Keratinocyte (primary cell): ENCODE measurements at regions not wholly inside any gene's neighbourhood (a gene's known extent, or its start where the extent isn't known, plus 50 kb on each side); places are given as distances from the start of the nearest gene placed in this dataset.

ENCODE experiments used
- DNase-seq: peaks from one replicate; pipeline ENCODE4 v3.0.0-alpha.2; 2011; ENCODE audit warnings: low read depth, missing footprints, low spot score
- FAIRE-seq: peaks from 2 replicates; lab custom pipeline; 2011; peaks lifted over from hg19 to GRCh38; lab: Jason Lieb, UNC
- H2AFZ ChIP-seq: 2 replicates; pipeline ENCODE4 v1.6.0; 2012; ENCODE audit warnings: low read length, control low read depth, inconsistent platforms; ENCODE audit not compliant: control insufficient read depth
- H3K27ac ChIP-seq: 2 replicates; pipeline ENCODE4 v1.5.1; 2011; ENCODE audit warnings: low read length; ENCODE audit not compliant: control insufficient read depth, insufficient read depth
- H3K27me3 ChIP-seq: 3 replicates; pipeline ENCODE4 v1.6.0; 2011; ENCODE audit warnings: low read length; ENCODE audit not compliant: control insufficient read depth, insufficient read depth; ENCODE audit errors: extremely low read depth
- H3K36me3 ChIP-seq, 2 experiments: 2 replicates in 1 of 2; 3 replicates in 1 of 2; pipeline ENCODE4 v1.5.1; 2011; ENCODE audit warnings: low read length in 2 of 2, mild to moderate bottlenecking in 1 of 2; ENCODE audit not compliant: control insufficient read depth in 2 of 2, insufficient read depth in 2 of 2; ENCODE audit errors: extremely low read depth in 1 of 2
- H3K4me1 ChIP-seq: 3 replicates; pipeline ENCODE4 v1.5.1; 2011; ENCODE audit warnings: low read length; ENCODE audit not compliant: control insufficient read depth, insufficient read depth; ENCODE audit errors: extremely low read depth
- H3K4me2 ChIP-seq: 3 replicates; pipeline ENCODE4 v1.6.0; 2011; ENCODE audit warnings: low read depth, low read length; ENCODE audit not compliant: control insufficient read depth, insufficient read depth; ENCODE audit errors: extremely low read depth
- H3K4me3 ChIP-seq, 3 experiments: fragments of 200-600 bp in 1 of 3; sonication (generic) in 1 of 3; 2 replicates in 2 of 3; 3 replicates in 1 of 3; pipeline ENCODE4 v1.5.1; 2011 to 2016; ENCODE audit warnings: low read length in 3 of 3, mild to moderate bottlenecking in 3 of 3, control low read depth in 2 of 3, inconsistent platforms in 1 of 3, low read depth in 1 of 3, mixed read lengths in 1 of 3, mixed run types in 1 of 3, moderate library complexity in 1 of 3; ENCODE audit not compliant: control insufficient read depth in 2 of 3, insufficient read depth in 2 of 3; ENCODE audit errors: extremely low read depth in 1 of 3
- H3K79me2 ChIP-seq: 2 replicates; pipeline ENCODE4 v1.6.0; 2012; ENCODE audit warnings: low read length; ENCODE audit not compliant: control insufficient read depth, insufficient read depth
- H3K9ac ChIP-seq: 3 replicates; pipeline ENCODE4 v1.6.0; 2011; ENCODE audit warnings: low read length; ENCODE audit not compliant: control insufficient read depth, insufficient read depth; ENCODE audit errors: extremely low read depth
- H3K9me1 ChIP-seq: 3 replicates; pipeline ENCODE4 v1.6.0; 2011; ENCODE audit warnings: low read length; ENCODE audit not compliant: control insufficient read depth, insufficient read depth; ENCODE audit errors: extremely low read depth
- H3K9me3 ChIP-seq: 2 replicates; pipeline ENCODE4 v1.5.1; 2012; ENCODE audit warnings: low read depth, low read length; ENCODE audit not compliant: control insufficient read depth
- H4K20me1 ChIP-seq: 3 replicates; pipeline ENCODE4 v1.6.0; 2011; ENCODE audit warnings: low read length; ENCODE audit not compliant: control insufficient read depth, insufficient read depth; ENCODE audit errors: extremely low read depth
- CTCF ChIP-seq, 3 experiments: IDR thresholded peaks in 1 of 3; conservative IDR thresholded peaks in 1 of 3; optimal IDR thresholded peaks in 1 of 3; 2 replicates in 2 of 3; 3 replicates in 1 of 3; pipeline versions ENCODE3 to v1.5.1; 2011; ENCODE audit warnings: low read length in 3 of 3, mild to moderate bottlenecking in 3 of 3, moderate library complexity in 2 of 3, control low read depth in 1 of 3, inconsistent platforms in 1 of 3; ENCODE audit not compliant: insufficient read depth in 2 of 3; ENCODE audit errors: extremely low read depth in 1 of 3
- EZH2 ChIP-seq: IDR thresholded peaks from one replicate; pipeline ENCODE4 v1.6.1; 2012; ENCODE audit warnings: inconsistent platforms, mild to moderate bottlenecking, low read length, moderate library complexity
- dilution Hi-C: fragments of 300-500 bp; cut with MboI; formaldehyde crosslinking; loops from one replicate; pipeline ENCODE4 v1.7.0; 2020; ENCODE audit warnings: low sequenced_read_pairs; ENCODE audit not compliant: extremely low pct_ligation_motif_present

GRCh38 chr3:178202194-178202593 lies 334.0 kb upstream of the KCNMB2 start:
- H3K4me2 ChIP-seq = no peak overlapping the region
- TF ChIP-seq EZH2 = no peak
- no peak for TF ChIP-seq CTCF (optimal IDR thresholded peaks at IDR 0.05 in 1 of 3, IDR thresholded peaks at IDR 0.05 in 1 of 3, conservative IDR thresholded peaks at IDR 0.05 in 1 of 3; ENCODE audit: extremely low read depth in 1 of 3, insufficient read depth in 2 of 3, low read length in 3 of 3)
- no peaks in the 10 kb centered on the region for H3K27me3 ChIP-seq
- peaks cover 2% of the 10 kb centered on the region for H3K4me1 ChIP-seq
- no peak overlapping the region for H3K9ac ChIP-seq
- FAIRE-seq (no peak), DNase-seq (no peak)
- H2AFZ ChIP-seq = no peak overlapping the region
- no peaks in the 10 kb centered on the region for H4K20me1 ChIP-seq
- H3K27ac ChIP-seq = no peak overlapping the region
- no peaks in the 10 kb centered on the region for H3K9me1 ChIP-seq
- H3K4me3 ChIP-seq = no peak overlapping the region
- no peaks in the 10 kb centered on the region for H3K9me3 ChIP-seq
- no peaks in the 10 kb centered on the region for H3K79me2 ChIP-seq
- H3K36me3 ChIP-seq = no peaks in the 10 kb centered on the region
- dilution Hi-C loops = no loop called here

GRCh38 chr3:178203165-178203564 lies 333.1 kb upstream of the KCNMB2 start:
- no peak for DNase-seq
- Histone ChIP-seq H3K27me3 (no peaks in the 10 kb centered on the region), H2AFZ (peak overlapping the region; percentile 30), H3K4me1 (peaks cover 2% of the 10 kb centered on the region), H3K79me2 (no peaks in the 10 kb centered on the region), H3K9me3 (no peaks in the 10 kb centered on the region), H3K4me3 (no peak overlapping the region), H4K20me1 (no peaks in the 10 kb centered on the region), H3K4me2 (no peak overlapping the region), H3K9ac (no peak overlapping the region), H3K9me1 (no peaks in the 10 kb centered on the region), H3K27ac (no peak overlapping the region), H3K36me3 (no peaks in the 10 kb centered on the region)
- no peak for FAIRE-seq
- dilution Hi-C loops = no loop called here
- TF ChIP-seq CTCF (optimal IDR thresholded peaks at IDR 0.05 in 1 of 3, IDR thresholded peaks at IDR 0.05 in 1 of 3, conservative IDR thresholded peaks at IDR 0.05 in 1 of 3; ENCODE audit: extremely low read depth in 1 of 3, insufficient read depth in 2 of 3, low read length in 3 of 3) (no peak), EZH2 (no peak)
